ENCODE measurements at regions not wholly inside any gene's neighbourhood (a gene's known extent, or its start where the extent isn't known, plus 50 kb on each side); places are given as distances from the start of the nearest gene placed in this dataset.

- CTCF ChIA-PET = no interaction called here
- BruUV-seq (replicated peaks) = no TSS peak
- Mint-ChIP-seq H3K4me1 (ENCODE audit: low read depth, unreplicated experiment) (peaks cover 58% of the 10 kb centered on the region), H3K27ac (ENCODE audit: unreplicated experiment) (peak overlapping the region; percentile 64), H3K27me3 (ENCODE audit: unreplicated experiment) (no peaks in the 10 kb centered on the region), H3K9me3 (ENCODE audit: low read depth, unreplicated experiment) (peaks cover 3% of the 10 kb centered on the region), H3K36me3 (ENCODE audit: insufficient read depth, unreplicated experiment) (peaks cover 5% of the 10 kb centered on the region), H3K4me3 (ENCODE audit: low read depth, unreplicated experiment) (no peak overlapping the region)
- no peak for TF ChIP-seq CTCF (IDR thresholded peaks at IDR 0.05; ENCODE audit: unreplicated experiment)
- DNase-seq = no peak
- intact Hi-C loops (cut with micrococcal nuclease; ENCODE audit: unreplicated experiment) = no loop called here
Measured at GRCh38 chr6:80547827-80548226, 441.4 kb downstream of the BCKDHB start.

GRCh38 chr6:80544976-80545722 lies 438.7 kb downstream of the BCKDHB start:
- Mint-ChIP-seq H3K27me3 (ENCODE audit: unreplicated experiment) (no peaks in the 10 kb centered on the region), H3K4me3 (ENCODE audit: low read depth, unreplicated experiment) (no peak overlapping the region), H3K36me3 (ENCODE audit: insufficient read depth, unreplicated experiment) (peaks cover 5% of the 10 kb centered on the region), H3K9me3 (ENCODE audit: low read depth, unreplicated experiment) (peaks cover 4% of the 10 kb centered on the region), H3K27ac (ENCODE audit: unreplicated experiment) (no peak overlapping the region), H3K4me1 (ENCODE audit: low read depth, unreplicated experiment) (peaks cover 73% of the 10 kb centered on the region)
- CTCF ChIA-PET = no interaction called here
- BruUV-seq (replicated peaks) = no TSS peak
- no peak for DNase-seq
- TF ChIP-seq CTCF (IDR thresholded peaks at IDR 0.05; ENCODE audit: unreplicated experiment) = no peak
- intact Hi-C loops (cut with micrococcal nuclease; ENCODE audit: unreplicated experiment) = loop anchor here (5.0 kb wide), 1 partner anchor 103 kb away; no protein-coding TSS in a partner anchor

GRCh38 chr6:80544555-80544954 lies 438.1 kb downstream of the BCKDHB start:
- H3K27ac Mint-ChIP-seq (ENCODE audit: unreplicated experiment) = peak overlapping the region; percentile 7
- H3K9me3 Mint-ChIP-seq (ENCODE audit: low read depth, unreplicated experiment) = peaks cover 7% of the 10 kb centered on the region
- BruUV-seq (replicated peaks) = no TSS peak
- no peak for TF ChIP-seq CTCF (IDR thresholded peaks at IDR 0.05; ENCODE audit: unreplicated experiment)
- H3K4me1 Mint-ChIP-seq (ENCODE audit: low read depth, unreplicated experiment) = peaks cover 79% of the 10 kb centered on the region
- intact Hi-C loops (cut with micrococcal nuclease; ENCODE audit: unreplicated experiment) = loop anchor here (5.0 kb wide), 1 partner anchor 102 kb away; no protein-coding TSS in a partner anchor
- no peak overlapping the region for H3K4me3 Mint-ChIP-seq (ENCODE audit: low read depth, unreplicated experiment)
- CTCF ChIA-PET = no interaction called here
- peak; percentile 5 for DNase-seq
- H3K36me3 Mint-ChIP-seq (ENCODE audit: insufficient read depth, unreplicated experiment) = peaks cover 5% of the 10 kb centered on the region
- H3K27me3 Mint-ChIP-seq (ENCODE audit: unreplicated experiment) = no peaks in the 10 kb centered on the region

GRCh38 chr6:80543598-80544222 lies 437.2 kb downstream of the BCKDHB start:
- peaks cover 78% of the 10 kb centered on the region for H3K4me1 Mint-ChIP-seq (ENCODE audit: low read depth, unreplicated experiment)
- H3K4me3 Mint-ChIP-seq (ENCODE audit: low read depth, unreplicated experiment) = no peak overlapping the region
- peaks cover 5% of the 10 kb centered on the region for H3K36me3 Mint-ChIP-seq (ENCODE audit: insufficient read depth, unreplicated experiment)
- H3K9me3 Mint-ChIP-seq (ENCODE audit: low read depth, unreplicated experiment) = peaks cover 7% of the 10 kb centered on the region
- no peaks in the 10 kb centered on the region for H3K27me3 Mint-ChIP-seq (ENCODE audit: unreplicated experiment)
- TF ChIP-seq CTCF (IDR thresholded peaks at IDR 0.05; ENCODE audit: unreplicated experiment) = no peak
- CTCF ChIA-PET = no interaction called here
- H3K27ac Mint-ChIP-seq (ENCODE audit: unreplicated experiment) = no peak overlapping the region
- intact Hi-C loops (cut with micrococcal nuclease; ENCODE audit: unreplicated experiment) = loop anchor here (5.0 kb wide), 1 partner anchor 101 kb away; no protein-coding TSS in a partner anchor
- no TSS peak for BruUV-seq (replicated peaks)
- no peak for DNase-seq

Measured in Calu3 (cell line).